ENCODE measurements at regions not wholly inside any gene's neighbourhood (a gene's known extent, or its start where the extent isn't known, plus 50 kb on each side); places are given as distances from the start of the nearest gene placed in this dataset.

- no peak for TF ChIP-seq EP300 (IDR thresholded peaks at IDR 0.05)
- TF ChIP-seq CTCF (IDR thresholded peaks at IDR 0.05) = no peak
- TF ChIP-seq POLR2AphosphoS5 (IDR thresholded peaks at IDR 0.05) = no peak
- TF ChIP-seq POLR2A (IDR thresholded peaks at IDR 0.05) = no peak
Measured at GRCh38 chr6:7008451-7008988, 99.2 kb upstream of the RREB1 start.

All from stomach (tissue), 4 donors.